HepG2 (cell line): ENCODE measurements at regions not wholly inside any gene's neighbourhood (a gene's known extent, or its start where the extent isn't known, plus 50 kb on each side); places are given as distances from the start of the nearest gene placed in this dataset.

Source experiments
- ATAC-seq: fragments of 200-7000 bp; cut with Tn5 transposase; 3 replicates; pipeline ENCODE4 v1.9.1; 2020; ENCODE audit warnings: mild to moderate bottlenecking, moderate library complexity
- BruUV-seq: library from RNA; stranded (reverse); fragments of 400-500 nt; replicated peaks from 2 replicates; lab custom pipeline; 2021; lab: Mats Ljungman, UMichigan
- CTCF ChIA-PET: fragments of 300-600 bp; formaldehyde crosslinking; extraction: SDS; loops from one replicate; lab custom pipeline; 2021; ENCODE audit warnings: low total read pairs, inconsistent platforms, low intra/inter-chr PET ratio; lab: Yijun Ruan, JAX
- POLR2A ChIA-PET: fragments of 350-600 bp; sonication (Branson Sonifier 250); formaldehyde crosslinking; loops from one replicate; lab custom pipeline; 2020; ENCODE audit warnings: antibody characterized with exemption, inconsistent platforms; lab: Yijun Ruan, JAX
- DNase-seq: peaks from one replicate; pipeline ENCODE4 v3.0.0-alpha.2; 2015; ENCODE audit warnings: low spot score
- FAIRE-seq: peaks from 3 replicates; lab custom pipeline; 2011; peaks lifted over from hg19 to GRCh38; lab: Jason Lieb, UNC
- H2AFZ ChIP-seq: one replicate; pipeline ENCODE4 v1.6.1; 2011; ENCODE audit warnings: low read length, inconsistent platforms
- H3K27ac ChIP-seq: fragments of 300-600 bp; 3 replicates; pipeline ENCODE4 v1.8.0; 2011; ENCODE audit warnings: mixed run types, mild to moderate bottlenecking, mixed read lengths, low read length, inconsistent platforms; ENCODE audit not compliant: insufficient read depth; ENCODE audit errors: extremely low read length
- H3K27me3 ChIP-seq, 2 experiments: fragments of 200-600 bp in 1 of 2; 2 replicates in 1 of 2; 3 replicates in 1 of 2; pipeline versions ENCODE4 v1.6.0 to v1.8.0; 2011; ENCODE audit warnings: low read length in 2 of 2, mild to moderate bottlenecking in 2 of 2, moderate library complexity in 2 of 2, inconsistent platforms in 1 of 2; ENCODE audit not compliant: insufficient read depth in 2 of 2, control insufficient read depth in 1 of 2
- H3K36me3 ChIP-seq, 2 experiments: fragments of 200-600 bp in 1 of 2; replicated peaks in 1 of 2; 2 replicates in 1 of 2; 3 replicates in 1 of 2; pipeline versions ENCODE4 v1.5.1 to v1.8.0; 2011; ENCODE audit warnings: low read length in 2 of 2, inconsistent platforms in 1 of 2; ENCODE audit not compliant: insufficient read depth in 2 of 2, control insufficient read depth in 1 of 2
- H3K4me1 ChIP-seq: 2 replicates; pipeline ENCODE4 v1.5.1; 2012; ENCODE audit warnings: low read length, inconsistent platforms; ENCODE audit not compliant: insufficient read depth
- H3K4me2 ChIP-seq: 2 replicates; pipeline ENCODE4 v1.6.0; 2011; ENCODE audit warnings: low read depth, low read length, inconsistent platforms
- H3K4me3 ChIP-seq, 3 experiments: fragments of 200-600 bp in 1 of 3; sonication (generic), shearing (Covaris generic) in 1 of 3; replicated peaks in 1 of 3; 2 replicates each; pipeline ENCODE4 v1.5.1; 2011 to 2016; ENCODE audit warnings: low read length in 3 of 3, inconsistent platforms in 2 of 3, low read depth in 2 of 3, mild to moderate bottlenecking in 2 of 3, control low read depth in 1 of 3, mixed read lengths in 1 of 3; ENCODE audit not compliant: insufficient read depth in 1 of 3
- H3K79me2 ChIP-seq: one replicate; pipeline ENCODE4 v1.6.1; 2011; ENCODE audit warnings: low read length, inconsistent platforms; ENCODE audit not compliant: insufficient read depth
- H3K9ac ChIP-seq: 2 replicates; pipeline ENCODE4 v1.6.0; 2011; ENCODE audit warnings: mild to moderate bottlenecking, low read depth, low read length, inconsistent platforms; ENCODE audit not compliant: insufficient read depth
- H3K9me3 ChIP-seq: 2 replicates; pipeline ENCODE4 v1.5.1; 2012; ENCODE audit warnings: mild to moderate bottlenecking, low read length
- H4K20me1 ChIP-seq: 2 replicates; pipeline ENCODE4 v1.6.0; 2011; ENCODE audit warnings: inconsistent platforms, mild to moderate bottlenecking, low read length, moderate library complexity; ENCODE audit not compliant: insufficient read depth
- ATF7 ChIP-seq, 2 experiments: fragments of 450-650 bp in 1 of 2; sonication (generic) in 1 of 2; formaldehyde crosslinking in 1 of 2; IDR thresholded peaks; 2 replicates each; pipeline versions ENCODE4 v1.4.0 to v1.6.1; 2016 to 2020; ENCODE audit warnings: antibody characterized with exemption in 1 of 2, mild to moderate bottlenecking in 1 of 2, missing genetic modification reagents in 1 of 2
- CBX2 ChIP-seq, 2 experiments: fragments of 200-600 bp in 1 of 2; sonication (generic); formaldehyde crosslinking in 1 of 2; IDR thresholded peaks; 2 replicates each; pipeline versions ENCODE4 v1.7.0 to v1.8.1; 2018 to 2022; ENCODE audit warnings: low read depth in 2 of 2, low read length in 1 of 2, mild to moderate bottlenecking in 1 of 2, missing genetic modification reagents in 1 of 2
- GATAD2A ChIP-seq: IDR thresholded peaks from 2 replicates; pipeline ENCODE4 v1.6.1; 2016
- MAF1 ChIP-seq: sonication (generic); formaldehyde crosslinking; IDR thresholded peaks from 2 replicates; pipeline ENCODE4 v1.5.0; 2020; ENCODE audit warnings: missing genetic modification reagents, borderline replicate concordance
- MXI1 ChIP-seq: IDR thresholded peaks from 3 replicates; pipeline ENCODE4 v1.6.1; 2012; ENCODE audit warnings: low read depth, low read length, inconsistent platforms, borderline replicate concordance
- NFE2L2 ChIP-seq: fragments of 150-350 bp; IDR thresholded peaks from 2 replicates; pipeline ENCODE4 v1.6.1; 2014; ENCODE audit warnings: low read length
- RFXANK ChIP-seq: IDR thresholded peaks from 2 replicates; pipeline ENCODE4 v1.6.1; 2016
- SOX13 ChIP-seq, 3 experiments: fragments of 450-650 bp in 1 of 3; sonication (generic) in 1 of 3; formaldehyde crosslinking in 1 of 3; IDR thresholded peaks in 2 of 3; conservative IDR thresholded peaks in 1 of 3; 2 replicates each; pipeline versions ENCODE4 v1.5.0 to v1.6.1; 2016 to 2020; ENCODE audit warnings: antibody characterized with exemption in 1 of 3, mild to moderate bottlenecking in 1 of 3, missing compliant biosample characterization in 1 of 3, missing genetic modification reagents in 1 of 3, moderate library complexity in 1 of 3
- ZBTB8A ChIP-seq: sonication (generic); formaldehyde crosslinking; IDR thresholded peaks from 2 replicates; pipeline ENCODE4 v1.4.0; 2020; ENCODE audit warnings: mild to moderate bottlenecking, low read depth, missing genetic modification reagents, borderline replicate concordance
- ZNF33A ChIP-seq: sonication (generic); formaldehyde crosslinking; IDR thresholded peaks from 2 replicates; pipeline ENCODE4 v1.5.1; 2020; ENCODE audit warnings: missing genetic modification reagents, mild to moderate bottlenecking, moderate library complexity, borderline replicate concordance
- WGBS: methylation state at CpG from one replicate; pipeline ENCODE4 v1.1.6; 2017; ENCODE audit warnings: low lambda C conversion rate; 5-methylcytosine and 5-hydroxymethylcytosine counted together
- in situ Hi-C: cut with HindIII; loops from 2 replicates; pipeline ENCODE4 v1.10.0; 2017; ENCODE audit warnings: low pct_unique_long_range_greater_than_20kb; ENCODE audit not compliant: extremely low pct_ligation_motif_present
- intact Hi-C: fragments of 100-400 bp; cut with micrococcal nuclease; formaldehyde crosslinking; loops from one replicate; pipeline ENCODE4 v1.10.0; 2022; ENCODE audit not compliant: unreplicated experiment
- TF ChIP-seq, protein P1 (sequence below): sonication (generic); formaldehyde crosslinking; IDR thresholded peaks from 2 replicates; pipeline ENCODE4 v1.4.0; 2020; ENCODE audit warnings: missing genetic modification reagents
- TF ChIP-seq, protein P2 (sequence below): sonication (generic); formaldehyde crosslinking; IDR thresholded peaks from 2 replicates; pipeline ENCODE4 v1.4.0; 2020; ENCODE audit warnings: missing genetic modification reagents, borderline replicate concordance
- TF ChIP-seq, protein P3 (sequence below): IDR thresholded peaks from 2 replicates; pipeline ENCODE4 v1.6.1; 2016
- TF ChIP-seq, protein P4 (sequence below): sonication (generic); formaldehyde crosslinking; IDR thresholded peaks from 2 replicates; pipeline ENCODE4 v1.8.1; 2023; ENCODE audit warnings: mild to moderate bottlenecking, missing genetic modification reagents

DNA sequence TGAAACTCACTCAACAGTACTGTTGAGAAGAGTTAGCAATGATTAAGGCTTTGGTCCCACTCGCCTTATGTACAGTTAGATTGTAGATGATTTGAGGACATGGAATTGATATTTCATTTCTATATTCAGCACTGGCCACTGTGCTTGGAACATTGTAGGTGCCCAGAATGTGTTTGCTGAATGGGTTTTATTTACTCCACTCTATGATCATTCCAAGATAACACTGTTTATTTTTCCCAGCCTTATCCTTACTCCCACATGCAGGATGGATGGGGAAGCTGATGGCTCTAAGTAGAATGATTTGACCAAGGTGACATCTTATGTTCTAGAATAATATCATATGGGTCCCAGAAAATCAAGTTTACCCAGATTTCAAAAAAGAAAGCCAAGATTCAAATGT lies 124.6 kb upstream of the RXFP2 start:
- H4K20me1 ChIP-seq, result no peaks in the 10 kb centered on the region
- H2AFZ ChIP-seq, result no peak overlapping the region
- BruUV-seq, result no TSS peak
- intact Hi-C loops, result no loop called here
- POLR2A ChIA-PET, result no interaction called here
- TF ChIP-seq CBX2 (IDR thresholded peaks at IDR 0.05; ENCODE audit: low read depth, low read length) (no peak), CBX2 (CRISPR knock-in tag; IDR thresholded peaks at IDR 0.05; ENCODE audit: low read depth) (no peak), ZNF33A (CRISPR knock-in tag) (no peak), NFE2L2 (no peak), MAF1 (no peak), MXI1 (no peak), ZBTB8A (CRISPR knock-in tag) (no peak), RFXANK (CRISPR knock-in tag) (no peak), SOX13 (IDR thresholded peaks at IDR 0.05) (no peak), SOX13 (CRISPR knock-in tag; conservative IDR thresholded peaks at IDR 0.05 in 1 of 2, IDR thresholded peaks at IDR 0.05 in 1 of 2) (no peak), ATF7 (IDR thresholded peaks at IDR 0.05) (no peak), ATF7 (CRISPR knock-in tag; IDR thresholded peaks at IDR 0.05) (no peak), GATAD2A (CRISPR knock-in tag) (no peak)
- TF ChIP-seq, protein P1, sequence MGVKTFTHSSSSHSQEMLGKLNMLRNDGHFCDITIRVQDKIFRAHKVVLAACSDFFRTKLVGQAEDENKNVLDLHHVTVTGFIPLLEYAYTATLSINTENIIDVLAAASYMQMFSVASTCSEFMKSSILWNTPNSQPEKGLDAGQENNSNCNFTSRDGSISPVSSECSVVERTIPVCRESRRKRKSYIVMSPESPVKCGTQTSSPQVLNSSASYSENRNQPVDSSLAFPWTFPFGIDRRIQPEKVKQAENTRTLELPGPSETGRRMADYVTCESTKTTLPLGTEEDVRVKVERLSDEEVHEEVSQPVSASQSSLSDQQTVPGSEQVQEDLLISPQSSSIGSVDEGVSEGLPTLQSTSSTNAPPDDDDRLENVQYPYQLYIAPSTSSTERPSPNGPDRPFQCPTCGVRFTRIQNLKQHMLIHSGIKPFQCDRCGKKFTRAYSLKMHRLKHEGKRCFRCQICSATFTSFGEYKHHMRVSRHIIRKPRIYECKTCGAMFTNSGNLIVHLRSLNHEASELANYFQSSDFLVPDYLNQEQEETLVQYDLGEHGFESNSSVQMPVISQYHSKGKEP (CRISPR knock-in tag), result no peak
- TF ChIP-seq, protein P2, sequence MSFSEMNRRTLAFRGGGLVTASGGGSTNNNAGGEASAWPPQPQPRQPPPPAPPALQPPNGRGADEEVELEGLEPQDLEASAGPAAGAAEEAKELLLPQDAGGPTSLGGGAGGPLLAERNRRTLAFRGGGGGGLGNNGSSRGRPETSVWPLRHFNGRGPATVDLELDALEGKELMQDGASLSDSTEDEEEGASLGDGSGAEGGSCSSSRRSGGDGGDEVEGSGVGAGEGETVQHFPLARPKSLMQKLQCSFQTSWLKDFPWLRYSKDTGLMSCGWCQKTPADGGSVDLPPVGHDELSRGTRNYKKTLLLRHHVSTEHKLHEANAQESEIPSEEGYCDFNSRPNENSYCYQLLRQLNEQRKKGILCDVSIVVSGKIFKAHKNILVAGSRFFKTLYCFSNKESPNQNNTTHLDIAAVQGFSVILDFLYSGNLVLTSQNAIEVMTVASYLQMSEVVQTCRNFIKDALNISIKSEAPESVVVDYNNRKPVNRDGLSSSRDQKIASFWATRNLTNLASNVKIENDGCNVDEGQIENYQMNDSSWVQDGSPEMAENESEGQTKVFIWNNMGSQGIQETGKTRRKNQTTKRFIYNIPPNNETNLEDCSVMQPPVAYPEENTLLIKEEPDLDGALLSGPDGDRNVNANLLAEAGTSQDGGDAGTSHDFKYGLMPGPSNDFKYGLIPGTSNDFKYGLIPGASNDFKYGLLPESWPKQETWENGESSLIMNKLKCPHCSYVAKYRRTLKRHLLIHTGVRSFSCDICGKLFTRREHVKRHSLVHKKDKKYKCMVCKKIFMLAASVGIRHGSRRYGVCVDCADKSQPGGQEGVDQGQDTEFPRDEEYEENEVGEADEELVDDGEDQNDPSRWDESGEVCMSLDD (CRISPR knock-in tag), result no peak
- TF ChIP-seq, protein P3, sequence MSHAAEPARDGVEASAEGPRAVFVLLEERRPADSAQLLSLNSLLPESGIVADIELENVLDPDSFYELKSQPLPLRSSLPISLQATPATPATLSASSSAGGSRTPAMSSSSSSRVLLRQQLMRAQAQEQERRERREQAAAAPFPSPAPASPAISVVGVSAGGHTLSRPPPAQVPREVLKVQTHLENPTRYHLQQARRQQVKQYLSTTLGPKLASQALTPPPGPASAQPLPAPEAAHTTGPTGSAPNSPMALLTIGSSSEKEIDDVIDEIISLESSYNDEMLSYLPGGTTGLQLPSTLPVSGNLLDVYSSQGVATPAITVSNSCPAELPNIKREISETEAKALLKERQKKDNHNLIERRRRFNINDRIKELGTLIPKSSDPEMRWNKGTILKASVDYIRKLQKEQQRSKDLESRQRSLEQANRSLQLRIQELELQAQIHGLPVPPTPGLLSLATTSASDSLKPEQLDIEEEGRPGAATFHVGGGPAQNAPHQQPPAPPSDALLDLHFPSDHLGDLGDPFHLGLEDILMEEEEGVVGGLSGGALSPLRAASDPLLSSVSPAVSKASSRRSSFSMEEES (CRISPR knock-in tag), result no peak
- TF ChIP-seq, protein P4, sequence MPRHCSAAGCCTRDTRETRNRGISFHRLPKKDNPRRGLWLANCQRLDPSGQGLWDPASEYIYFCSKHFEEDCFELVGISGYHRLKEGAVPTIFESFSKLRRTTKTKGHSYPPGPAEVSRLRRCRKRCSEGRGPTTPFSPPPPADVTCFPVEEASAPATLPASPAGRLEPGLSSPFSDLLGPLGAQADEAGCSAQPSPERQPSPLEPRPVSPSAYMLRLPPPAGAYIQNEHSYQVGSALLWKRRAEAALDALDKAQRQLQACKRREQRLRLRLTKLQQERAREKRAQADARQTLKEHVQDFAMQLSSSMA, result no peak
- H3K27ac ChIP-seq, result no peak overlapping the region
- ATAC-seq (no peak), FAIRE-seq (no peak), DNase-seq (no peak)
- no peak overlapping the region for H3K4me3 ChIP-seq
- no peaks in the 10 kb centered on the region for H3K4me1 ChIP-seq
- in situ Hi-C loops, result no loop called here
- no peak overlapping the region for H3K4me2 ChIP-seq
- no peaks in the 10 kb centered on the region for H3K79me2 ChIP-seq
- WGBS, result 13% methylated on average over 1 of the region's 1 CpG
- no peaks in the 10 kb centered on the region for H3K9me3 ChIP-seq
- H3K36me3 ChIP-seq, result no peaks in the 10 kb centered on the region
- CTCF ChIA-PET, result no interaction called here
- no peaks in the 10 kb centered on the region for H3K27me3 ChIP-seq
- H3K9ac ChIP-seq, result no peak overlapping the region
